Activated CD8-positive, alpha-beta T cell treated with anti-CD3 and anti-CD28 coated beads for 36 hours (primary cell): ENCODE measurements at regions not wholly inside any gene's neighbourhood (a gene's known extent, or its start where the extent isn't known, plus 50 kb on each side); places are given as distances from the start of the nearest gene placed in this dataset.
"Not testable (repeated sequence)": the region's sequence is repeated elsewhere in the genome, so short reads cannot be mapped to it uniquely, and the experiment has no call there.

Source experiments
- ATAC-seq: fragments of 200-7000 bp; cut with Tn5 transposase; one replicate; pipeline ENCODE4 v1.10.0; 2021; ENCODE audit warnings: mild to moderate bottlenecking, moderate library complexity
- CTCF ChIA-PET: fragments of 350-600 bp; sonication (Branson Sonifier 250); formaldehyde crosslinking; loops from one replicate; lab custom pipeline; 2021; ENCODE audit warnings: antibody characterized with exemption; lab: Charles Lee
- POLR2A ChIA-PET: fragments of 350-600 bp; sonication (Branson Sonifier 250); formaldehyde crosslinking; loops from one replicate; lab custom pipeline; 2021; ENCODE audit warnings: antibody characterized with exemption; lab: Charles Lee
- DNase-seq: peaks from one replicate; pipeline ENCODE4 v3.0.0-alpha.2; 2020
- H3K27ac Mint-ChIP-seq: one replicate; pipeline ENCODE4 v1.8.0; 2021; ENCODE audit warnings: mild to moderate bottlenecking, mixed read lengths
- H3K27me3 Mint-ChIP-seq: one replicate; pipeline ENCODE4 v1.8.0; 2021; ENCODE audit warnings: mixed read lengths
- H3K36me3 Mint-ChIP-seq: one replicate; pipeline ENCODE4 v1.8.0; 2021; ENCODE audit warnings: low read depth, mixed read lengths
- H3K4me1 Mint-ChIP-seq: one replicate; pipeline ENCODE4 v1.8.0; 2021; ENCODE audit warnings: low read depth, mixed read lengths
- H3K4me3 Mint-ChIP-seq: one replicate; pipeline ENCODE4 v1.8.0; 2021; ENCODE audit warnings: mild to moderate bottlenecking, moderate library complexity, mixed read lengths
- H3K9me3 Mint-ChIP-seq: one replicate; pipeline ENCODE4 v1.8.0; 2021; ENCODE audit warnings: mixed read lengths
- intact Hi-C: fragments of 100-400 bp; cut with micrococcal nuclease; formaldehyde crosslinking; loops from one replicate; pipeline ENCODE4 v1.10.0; 2022
- TF ChIP-seq, protein P1 (sequence below): fragments of 200-600 bp; IDR thresholded peaks from one replicate; pipeline ENCODE4 v1.8.0; 2022; ENCODE audit warnings: antibody characterized with exemption, mild to moderate bottlenecking

DNA sequence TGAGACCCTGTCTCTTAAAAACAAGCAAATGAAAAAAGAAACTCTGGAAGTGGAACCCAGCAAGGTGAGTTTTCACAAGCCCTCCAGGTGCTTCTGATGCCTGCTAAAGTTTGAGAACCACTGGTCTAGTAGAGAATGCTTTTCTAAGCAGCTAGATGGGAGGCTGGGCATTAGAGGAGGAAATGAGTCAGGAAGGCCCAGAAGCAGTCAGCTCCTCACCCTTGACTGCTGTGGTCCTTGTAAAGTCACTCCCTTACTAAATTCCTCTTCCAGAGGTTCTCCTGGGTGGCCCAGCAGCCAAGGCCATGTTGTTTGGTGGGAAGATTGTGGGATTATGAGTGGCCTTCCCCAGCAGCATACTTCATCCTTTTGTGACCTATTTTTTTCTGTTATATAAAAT lies 52.0 kb upstream of the FYN start:
- no peaks in the 10 kb centered on the region for H3K36me3 Mint-ChIP-seq

DNA sequence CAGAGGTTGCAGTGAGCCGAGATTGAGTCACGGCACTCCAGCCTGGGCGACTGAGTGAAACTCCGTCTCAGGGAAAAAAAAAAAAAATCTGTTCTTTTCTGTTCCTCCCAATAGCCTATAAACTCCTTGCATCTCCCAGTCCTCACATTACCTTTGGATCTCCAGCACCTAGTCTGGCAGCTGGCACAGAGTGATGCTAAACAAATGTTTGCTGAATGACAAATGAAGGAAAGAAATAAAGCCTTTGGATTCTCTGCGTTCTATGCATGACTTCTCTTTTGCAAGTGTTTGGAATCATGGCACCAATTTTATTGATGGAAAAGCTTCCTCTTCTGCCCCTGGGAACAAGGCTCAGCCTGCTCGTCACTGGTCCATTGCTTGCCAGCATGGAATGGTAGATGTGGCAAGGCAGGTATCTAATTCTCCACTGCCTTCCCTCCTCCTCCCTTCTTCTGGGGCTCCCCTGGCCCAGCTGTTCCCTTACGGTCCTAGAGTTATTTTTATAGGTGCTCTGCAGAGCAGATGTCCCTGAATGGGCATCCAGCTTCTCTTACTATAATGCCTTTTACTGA lies 53.6 kb upstream of the FYN start:
- H3K27me3 Mint-ChIP-seq: no peaks in the 10 kb centered on the region
- no peaks in the 10 kb centered on the region for H3K36me3 Mint-ChIP-seq
- POLR2A ChIA-PET: no interaction called here

More for the DNA sequence above, 52.0 kb upstream of the FYN start:
- no peaks in the 10 kb centered on the region for H3K9me3 Mint-ChIP-seq
- ChIA-PET POLR2A (no interaction called here), CTCF (interaction anchor here (0.9 to 1.4 kb wide), 5 partner anchors 11 to 215 kb away, joined by 3 to 5 read pairs (median 3); no protein-coding TSS in a partner anchor)
- no peak overlapping the region for H3K27ac Mint-ChIP-seq
- H3K4me3 Mint-ChIP-seq: no peak overlapping the region
- DNase-seq (peak; percentile 37), ATAC-seq (peak; percentile 89)
- H3K4me1 Mint-ChIP-seq: peaks cover 32% of the 10 kb centered on the region
- H3K27me3 Mint-ChIP-seq: no peaks in the 10 kb centered on the region
- TF ChIP-seq, protein P1, sequence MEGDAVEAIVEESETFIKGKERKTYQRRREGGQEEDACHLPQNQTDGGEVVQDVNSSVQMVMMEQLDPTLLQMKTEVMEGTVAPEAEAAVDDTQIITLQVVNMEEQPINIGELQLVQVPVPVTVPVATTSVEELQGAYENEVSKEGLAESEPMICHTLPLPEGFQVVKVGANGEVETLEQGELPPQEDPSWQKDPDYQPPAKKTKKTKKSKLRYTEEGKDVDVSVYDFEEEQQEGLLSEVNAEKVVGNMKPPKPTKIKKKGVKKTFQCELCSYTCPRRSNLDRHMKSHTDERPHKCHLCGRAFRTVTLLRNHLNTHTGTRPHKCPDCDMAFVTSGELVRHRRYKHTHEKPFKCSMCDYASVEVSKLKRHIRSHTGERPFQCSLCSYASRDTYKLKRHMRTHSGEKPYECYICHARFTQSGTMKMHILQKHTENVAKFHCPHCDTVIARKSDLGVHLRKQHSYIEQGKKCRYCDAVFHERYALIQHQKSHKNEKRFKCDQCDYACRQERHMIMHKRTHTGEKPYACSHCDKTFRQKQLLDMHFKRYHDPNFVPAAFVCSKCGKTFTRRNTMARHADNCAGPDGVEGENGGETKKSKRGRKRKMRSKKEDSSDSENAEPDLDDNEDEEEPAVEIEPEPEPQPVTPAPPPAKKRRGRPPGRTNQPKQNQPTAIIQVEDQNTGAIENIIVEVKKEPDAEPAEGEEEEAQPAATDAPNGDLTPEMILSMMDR: no peak
- intact Hi-C loops: no loop called here

DNA sequence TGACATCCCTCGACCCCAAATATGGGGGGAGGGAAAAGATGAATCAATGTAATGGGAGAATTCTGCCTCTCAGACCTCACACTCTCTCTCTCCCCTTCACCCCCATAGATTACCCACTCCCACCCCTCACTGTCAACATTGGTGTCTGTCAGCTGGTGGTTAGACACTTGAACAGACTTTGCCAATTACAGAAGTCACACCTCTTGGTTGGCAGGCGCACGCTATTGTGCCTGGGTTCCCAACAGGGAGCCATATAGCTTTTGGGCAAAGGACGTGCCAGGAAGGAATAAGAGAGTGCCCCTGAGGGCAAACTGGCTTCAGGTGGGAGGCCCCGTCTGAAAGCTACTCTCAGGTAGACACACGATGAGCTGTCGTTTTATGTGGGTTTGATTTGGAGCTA lies 54.1 kb upstream of the FYN start:
- intact Hi-C loops: no loop called here

More for the DNA sequence above, 53.6 kb upstream of the FYN start:
- TF ChIP-seq, protein P1: no peak
- no peak for DNase-seq
- peaks cover 4% of the 10 kb centered on the region for H3K9me3 Mint-ChIP-seq
- CTCF ChIA-PET: interaction anchor here (0.6 to 1.1 kb wide), 2 partner anchors 11 to 51 kb away, joined by 3 read pairs; no protein-coding TSS in a partner anchor
- no peak overlapping the region for H3K4me3 Mint-ChIP-seq
- no peak for ATAC-seq
- H3K4me1 Mint-ChIP-seq: peaks cover 32% of the 10 kb centered on the region
- no peak overlapping the region for H3K27ac Mint-ChIP-seq
- intact Hi-C loops: no loop called here

DNA sequence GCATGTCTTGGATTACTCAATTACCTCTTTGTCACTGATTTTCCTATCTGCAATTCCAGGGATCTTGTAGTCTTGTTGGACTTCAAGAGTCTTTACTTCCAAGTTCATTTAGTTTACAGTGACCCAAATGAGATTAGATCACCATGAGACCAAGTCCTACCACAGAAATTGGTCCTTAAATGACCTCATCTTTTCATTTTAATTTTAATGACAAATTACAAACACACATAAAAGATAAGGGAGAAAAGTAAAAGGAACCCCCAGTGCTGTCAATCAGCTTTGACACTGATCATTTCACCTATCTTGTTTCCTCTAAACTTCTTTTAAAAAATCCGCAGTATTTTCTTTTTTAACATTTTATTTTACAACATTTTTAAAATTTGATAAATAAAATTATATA lies 54.9 kb upstream of the FYN start:
- intact Hi-C loops: no loop called here
- H3K27me3 Mint-ChIP-seq: no peaks in the 10 kb centered on the region
- POLR2A ChIA-PET: no interaction called here
- H3K27ac Mint-ChIP-seq: no peak overlapping the region
- H3K9me3 Mint-ChIP-seq: peaks cover 14% of the 10 kb centered on the region
- TF ChIP-seq, protein P1: no peak
- H3K4me1 Mint-ChIP-seq: peaks cover 21% of the 10 kb centered on the region
- peaks cover 5% of the 10 kb centered on the region for H3K36me3 Mint-ChIP-seq
- no peak overlapping the region for H3K4me3 Mint-ChIP-seq
- no peak for ATAC-seq
- DNase-seq: no peak
- CTCF ChIA-PET: no interaction called here

More for the DNA sequence above, 54.1 kb upstream of the FYN start:
- H3K4me3 Mint-ChIP-seq: no peak overlapping the region
- ATAC-seq (no peak), DNase-seq (no peak)
- peaks cover 29% of the 10 kb centered on the region for H3K4me1 Mint-ChIP-seq
- H3K27me3 Mint-ChIP-seq: no peaks in the 10 kb centered on the region
- ChIA-PET POLR2A (no interaction called here), CTCF (interaction anchor here (0.6 to 1.1 kb wide), 2 partner anchors 11 to 51 kb away, joined by 3 read pairs; no protein-coding TSS in a partner anchor)
- H3K27ac Mint-ChIP-seq: no peak overlapping the region
- H3K36me3 Mint-ChIP-seq: peaks cover 4% of the 10 kb centered on the region
- H3K9me3 Mint-ChIP-seq: peaks cover 9% of the 10 kb centered on the region
- TF ChIP-seq, protein P1: no peak

DNA sequence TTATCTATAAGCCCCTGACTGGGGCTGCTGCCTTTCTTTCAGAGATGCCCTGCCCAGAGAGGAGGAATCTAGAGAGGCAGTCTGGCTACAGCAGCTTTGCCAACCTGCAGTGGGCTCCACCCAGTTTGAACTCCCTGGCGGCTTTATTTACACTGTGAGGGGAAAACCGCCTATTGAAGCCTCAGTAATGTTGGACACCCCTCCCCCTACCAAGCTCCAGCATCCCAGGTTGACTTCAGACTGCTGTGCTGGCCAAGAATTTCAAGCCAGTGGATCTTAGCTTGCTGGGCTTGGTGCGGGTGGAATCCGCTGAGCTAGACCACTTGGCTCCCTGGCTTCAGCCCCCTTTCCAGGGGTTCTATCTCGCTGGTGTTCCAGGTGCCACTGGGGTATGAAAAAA lies 61.4 kb upstream of the FYN start:
- CTCF ChIA-PET, POLR2A ChIA-PET, DNase-seq, H3K36me3 Mint-ChIP-seq, H3K4me3 Mint-ChIP-seq, ATAC-seq, intact Hi-C loops, H3K4me1 Mint-ChIP-seq, H3K27me3 Mint-ChIP-seq, H3K27ac Mint-ChIP-seq: not testable (repeated sequence)
- peaks cover 16% of the 10 kb centered on the region for H3K9me3 Mint-ChIP-seq
